ENCODE measurements at regions not wholly inside any gene's neighbourhood (a gene's known extent, or its start where the extent isn't known, plus 50 kb on each side); places are given as distances from the start of the nearest gene placed in this dataset.

DNA sequence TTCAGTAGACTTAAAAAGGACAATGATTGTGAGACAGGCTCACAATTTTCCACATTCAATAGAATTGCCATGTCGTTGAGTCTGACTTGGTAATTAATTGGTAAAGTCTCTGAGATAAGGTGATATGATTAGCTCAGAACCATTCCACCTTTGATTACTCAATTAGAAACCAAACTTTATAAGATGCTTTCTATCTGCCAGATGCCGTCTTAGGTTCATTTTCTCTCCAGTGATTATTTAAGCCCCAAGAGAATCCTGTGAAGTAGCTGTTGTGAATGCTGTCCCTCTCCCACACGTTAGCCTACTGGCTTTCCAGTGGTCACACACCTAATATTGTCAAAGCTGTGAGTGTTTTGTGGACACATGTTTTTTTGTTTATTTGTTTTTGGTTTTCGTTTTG lies 528.9 kb upstream of the ZNF462 start:
- H3K4me2 ChIP-seq = no peak overlapping the region
- no peaks in the 10 kb centered on the region for H3K79me2 ChIP-seq (ENCODE audit: insufficient read depth, low read depth)
- H2AFZ ChIP-seq (ENCODE audit: low read depth) = no peak overlapping the region
- H3K4me1 ChIP-seq (ENCODE audit: low read depth, poor library complexity, severe bottlenecking) = no peaks in the 10 kb centered on the region
- no peak overlapping the region for H3K9ac ChIP-seq
- no peaks in the 10 kb centered on the region for H3K27me3 ChIP-seq (ENCODE audit: insufficient read depth, low read depth)
- H4K20me1 ChIP-seq (ENCODE audit: insufficient read depth) = no peaks in the 10 kb centered on the region
- no peak overlapping the region for H3K27ac ChIP-seq
- no peak for TF ChIP-seq CTCF (conservative IDR thresholded peaks at IDR 0.05; ENCODE audit: low read depth, low read length)
- no peaks in the 10 kb centered on the region for H3K36me3 ChIP-seq (ENCODE audit: insufficient read depth)
- no peak overlapping the region for H3K4me3 ChIP-seq (IDR thresholded peaks at IDR 0.05; ENCODE audit: insufficient read depth, low read depth, low read length)

DNA sequence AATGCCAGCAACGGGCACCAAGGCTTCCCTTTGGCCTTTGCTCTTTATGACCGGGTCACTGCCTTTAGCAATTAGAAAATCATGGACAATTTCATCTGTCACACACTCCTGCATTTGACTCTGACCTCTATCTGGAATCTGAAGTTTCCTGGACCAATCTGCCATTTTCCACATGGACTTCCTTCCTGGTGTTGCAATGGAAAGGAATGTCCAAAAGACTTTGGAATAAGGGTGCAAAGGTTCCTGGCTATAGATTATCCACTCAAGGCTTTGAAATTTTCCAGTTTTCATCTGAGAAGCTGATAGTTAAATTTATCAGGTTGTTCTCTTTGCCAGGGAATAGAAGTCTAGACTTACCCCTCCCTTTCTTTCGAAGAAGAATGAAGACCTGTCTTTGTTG lies 523.1 kb upstream of the ZNF462 start:
- H3K9ac ChIP-seq = no peak overlapping the region
- no peaks in the 10 kb centered on the region for H3K27me3 ChIP-seq (ENCODE audit: insufficient read depth, low read depth)
- no peaks in the 10 kb centered on the region for H3K79me2 ChIP-seq (ENCODE audit: insufficient read depth, low read depth)
- no peak overlapping the region for H3K4me2 ChIP-seq
- no peak overlapping the region for H3K27ac ChIP-seq
- no peak overlapping the region for H3K4me3 ChIP-seq (IDR thresholded peaks at IDR 0.05; ENCODE audit: insufficient read depth, low read depth, low read length)
- no peak overlapping the region for H2AFZ ChIP-seq (ENCODE audit: low read depth)
- no peaks in the 10 kb centered on the region for H3K4me1 ChIP-seq (ENCODE audit: low read depth, poor library complexity, severe bottlenecking)
- TF ChIP-seq CTCF (conservative IDR thresholded peaks at IDR 0.05; ENCODE audit: low read depth, low read length) = no peak
- H4K20me1 ChIP-seq (ENCODE audit: insufficient read depth) = no peaks in the 10 kb centered on the region
- no peaks in the 10 kb centered on the region for H3K36me3 ChIP-seq (ENCODE audit: insufficient read depth)

GRCh38 chr9:106350777-106351176 lies 512.2 kb upstream of the ZNF462 start:
- no peak for TF ChIP-seq CTCF (conservative IDR thresholded peaks at IDR 0.05; ENCODE audit: low read depth, low read length)
- Histone ChIP-seq H3K4me3 (IDR thresholded peaks at IDR 0.05; ENCODE audit: insufficient read depth, low read depth, low read length) (no peak overlapping the region), H3K4me1 (ENCODE audit: low read depth, poor library complexity, severe bottlenecking) (no peaks in the 10 kb centered on the region), H3K79me2 (ENCODE audit: insufficient read depth, low read depth) (no peaks in the 10 kb centered on the region), H3K36me3 (ENCODE audit: insufficient read depth) (no peaks in the 10 kb centered on the region), H3K4me2 (no peak overlapping the region), H2AFZ (ENCODE audit: low read depth) (no peak overlapping the region), H3K27ac (no peak overlapping the region), H3K27me3 (ENCODE audit: insufficient read depth, low read depth) (no peaks in the 10 kb centered on the region), H4K20me1 (ENCODE audit: insufficient read depth) (no peaks in the 10 kb centered on the region), H3K9ac (no peak overlapping the region)

DNA sequence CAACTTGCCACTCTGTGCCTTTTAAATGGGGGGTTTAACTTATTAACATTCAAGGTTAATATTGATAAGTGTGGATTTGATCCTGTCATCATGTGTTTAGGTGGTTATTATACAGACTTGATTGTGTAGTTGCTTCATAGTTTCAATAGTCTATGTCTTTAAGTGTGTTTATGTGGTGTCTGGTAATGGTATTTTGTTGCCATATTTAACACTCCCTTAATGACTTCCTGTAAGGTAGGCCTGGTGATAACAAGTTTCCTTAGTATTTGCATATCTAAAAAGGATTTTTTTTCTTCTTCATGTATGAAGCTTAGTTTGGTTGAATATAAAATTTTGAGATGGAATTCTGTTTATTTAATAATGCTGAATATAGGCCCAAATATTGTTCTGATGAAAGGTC lies 506.0 kb upstream of the ZNF462 start:
- Histone ChIP-seq H3K4me2 (no peak overlapping the region), H3K27me3 (ENCODE audit: insufficient read depth, low read depth) (no peaks in the 10 kb centered on the region), H4K20me1 (ENCODE audit: insufficient read depth) (no peaks in the 10 kb centered on the region), H3K27ac (no peak overlapping the region), H3K79me2 (ENCODE audit: insufficient read depth, low read depth) (no peaks in the 10 kb centered on the region), H3K4me3 (IDR thresholded peaks at IDR 0.05; ENCODE audit: insufficient read depth, low read depth, low read length) (no peak overlapping the region), H3K36me3 (ENCODE audit: insufficient read depth) (no peaks in the 10 kb centered on the region), H2AFZ (ENCODE audit: low read depth) (no peak overlapping the region), H3K9ac (no peak overlapping the region), H3K4me1 (ENCODE audit: low read depth, poor library complexity, severe bottlenecking) (no peaks in the 10 kb centered on the region)
- no peak for TF ChIP-seq CTCF (conservative IDR thresholded peaks at IDR 0.05; ENCODE audit: low read depth, low read length)

DNA sequence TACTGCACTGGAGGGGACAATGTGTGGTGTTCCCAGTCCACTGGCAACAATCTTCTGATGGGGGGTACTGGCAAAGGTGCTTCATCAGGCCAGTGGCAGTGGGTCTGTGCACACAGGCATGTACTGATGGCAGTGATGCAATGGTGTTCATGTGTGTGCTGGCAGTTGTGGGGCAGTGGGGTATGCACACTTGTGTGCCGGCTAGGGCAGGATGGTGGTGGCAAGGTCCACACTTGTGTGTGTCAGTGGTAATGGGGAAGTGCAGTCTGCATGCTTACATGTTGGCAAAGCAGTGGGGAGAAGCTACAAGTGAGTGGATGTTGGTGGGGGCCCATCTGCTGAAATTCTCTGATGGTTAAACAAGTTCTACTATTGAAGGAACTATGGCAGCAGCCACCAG lies 504.6 kb upstream of the ZNF462 start:
- Histone ChIP-seq H3K4me2 (no peak overlapping the region), H3K79me2 (ENCODE audit: insufficient read depth, low read depth) (no peaks in the 10 kb centered on the region), H2AFZ (ENCODE audit: low read depth) (no peak overlapping the region), H3K9ac (no peak overlapping the region), H3K36me3 (ENCODE audit: insufficient read depth) (no peaks in the 10 kb centered on the region), H3K27me3 (ENCODE audit: insufficient read depth, low read depth) (no peaks in the 10 kb centered on the region), H3K4me1 (ENCODE audit: low read depth, poor library complexity, severe bottlenecking) (no peaks in the 10 kb centered on the region), H3K4me3 (IDR thresholded peaks at IDR 0.05; ENCODE audit: insufficient read depth, low read depth, low read length) (no peak overlapping the region), H3K27ac (no peak overlapping the region), H4K20me1 (ENCODE audit: insufficient read depth) (no peaks in the 10 kb centered on the region)
- no peak for TF ChIP-seq CTCF (conservative IDR thresholded peaks at IDR 0.05; ENCODE audit: low read depth, low read length)

Data from KMS-11 (cell line).